HepG2 (cell line): ENCODE measurements at regions not wholly inside any gene's neighbourhood (a gene's known extent, or its start where the extent isn't known, plus 50 kb on each side); places are given as distances from the start of the nearest gene placed in this dataset.

ENCODE experiments used
- CTCF ChIP-seq: sonication (generic); formaldehyde crosslinking; IDR thresholded peaks from 2 replicates; pipeline ENCODE4 v1.5.0; 2020; ENCODE audit warnings: mild to moderate bottlenecking, missing genetic modification reagents, moderate library complexity
- ZBTB26 ChIP-seq: IDR thresholded peaks from 2 replicates; pipeline ENCODE4 v1.6.1; 2016; ENCODE audit warnings: missing compliant biosample characterization, missing genetic modification reagents, borderline replicate concordance

- TF ChIP-seq ZBTB26, result no peak
- TF ChIP-seq CTCF (CRISPR knock-in tag), result no peak
These were observed 654.1 kb upstream of the MARCKS start for GRCh38 chr6:113202852-113203714.
